ENCODE measurements at regions not wholly inside any gene's neighbourhood (a gene's known extent, or its start where the extent isn't known, plus 50 kb on each side); places are given as distances from the start of the nearest gene placed in this dataset.

GRCh38 chr11:105538588-105538987, 71.3 kb upstream of the GRIA4 start:
- TF ChIP-seq CTCF (IDR thresholded peaks at IDR 0.05) (no peak), REST (IDR thresholded peaks at IDR 0.05; ENCODE audit: insufficient read depth in 1 of 2, low read depth in 2 of 2, low read length in 1 of 2) (no peak), TCF7L2 (IDR thresholded peaks at IDR 0.05; ENCODE audit: low read depth, low read length) (no peak), POLR2AphosphoS5 (IDR thresholded peaks at IDR 0.05; ENCODE audit: low read depth, low read length) (no peak)
